ENCODE measurements at regions not wholly inside any gene's neighbourhood (a gene's known extent, or its start where the extent isn't known, plus 50 kb on each side); places are given as distances from the start of the nearest gene placed in this dataset.
"Not testable (repeated sequence)": the region's sequence is repeated elsewhere in the genome, so short reads cannot be mapped to it uniquely, and the experiment has no call there.

GRCh38 chr4:57303012-57303751, 193.0 kb upstream of the IGFBP7 start:
- DNase-seq = no peak

DNA sequence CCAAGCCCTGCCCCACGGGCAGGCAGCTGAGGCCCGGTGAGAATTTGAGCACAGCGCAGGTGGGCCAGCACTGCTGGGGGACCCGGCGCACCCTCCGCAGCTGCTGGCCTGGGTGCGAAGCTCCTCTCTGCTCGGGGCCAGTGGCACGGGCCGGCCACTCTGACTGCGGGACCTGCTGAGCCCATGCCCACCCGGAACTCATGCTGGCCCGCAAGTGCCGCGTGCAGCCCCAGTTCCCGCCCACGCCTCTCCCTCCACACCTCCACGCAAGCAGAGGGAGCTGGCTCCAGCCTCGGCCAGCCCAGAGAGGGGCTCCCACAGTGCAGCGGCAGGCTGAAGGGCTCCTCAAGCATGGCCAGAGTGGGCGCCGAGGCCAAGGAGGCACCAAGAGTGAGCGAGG, 190.1 kb upstream of the IGFBP7 start:
- not testable (repeated sequence) for DNase-seq

- no peak for DNase-seq
These were observed 181.7 kb upstream of the IGFBP7 start for GRCh38 chr4:57291911-57292310.

- no peak for DNase-seq
These were observed 177.8 kb upstream of the IGFBP7 start for GRCh38 chr4:57287687-57288604.

DNA sequence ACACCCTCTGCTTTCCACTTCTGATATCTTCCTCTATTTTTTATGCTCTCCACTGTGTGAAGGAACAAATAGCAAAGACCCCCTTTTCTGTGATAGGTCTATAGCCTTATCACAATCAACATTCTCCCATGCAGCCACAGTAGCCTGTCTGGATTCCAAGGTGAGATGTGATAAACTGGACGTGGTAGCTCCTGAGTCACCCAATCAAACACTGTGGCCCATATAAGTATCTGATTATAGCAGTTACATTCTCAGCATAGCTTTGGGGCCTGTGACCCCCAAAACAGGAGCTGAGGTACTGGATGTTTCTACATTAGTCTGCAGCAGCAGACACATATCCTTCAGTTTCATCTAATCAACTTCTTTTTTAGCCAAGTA, 172.7 kb upstream of the IGFBP7 start:
- DNase-seq = no peak

GRCh38 chr4:57280481-57280880, 170.3 kb upstream of the IGFBP7 start:
- no peak for DNase-seq

GRCh38 chr4:57278780-57279179, 168.6 kb upstream of the IGFBP7 start:
- DNase-seq = no peak

DNA sequence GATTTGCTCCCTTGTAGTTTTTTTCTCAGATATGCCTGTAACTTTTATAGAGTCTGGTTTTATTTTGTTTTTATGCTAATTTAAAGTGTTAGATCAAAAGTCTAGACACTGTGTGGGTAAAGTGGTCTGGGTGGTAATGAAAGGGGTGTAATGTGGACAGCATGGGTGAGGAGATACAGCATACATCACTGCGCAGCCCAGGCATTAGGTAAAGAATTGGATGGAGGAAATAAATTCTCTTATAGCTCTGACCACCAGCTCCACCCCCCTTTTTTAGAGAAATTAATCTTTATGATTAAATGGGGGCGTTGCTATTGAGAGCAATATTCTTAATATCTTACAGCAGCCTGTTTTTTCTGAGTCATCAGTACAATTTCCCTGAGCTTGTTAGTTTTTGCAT, 163.9 kb upstream of the IGFBP7 start:
- no peak for DNase-seq

DNA sequence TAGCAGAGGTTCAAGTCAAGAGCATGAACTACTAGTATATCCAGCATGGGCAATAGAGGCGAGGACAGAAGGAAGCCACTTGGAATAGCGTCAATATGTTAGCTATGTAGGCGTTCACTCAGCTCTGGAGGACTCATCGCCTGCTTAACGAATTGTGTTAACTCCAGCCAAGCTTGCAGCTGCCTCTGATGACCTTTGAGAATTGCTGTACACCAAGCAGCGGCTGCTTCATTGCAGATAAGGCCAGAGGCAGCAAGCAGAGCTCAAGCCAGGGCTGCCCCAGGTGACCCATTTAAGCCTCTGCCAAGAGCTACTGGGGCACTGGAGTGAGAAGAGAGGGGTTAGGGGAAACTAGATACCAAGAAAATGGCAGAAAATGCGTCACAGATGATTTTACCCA, 160.2 kb upstream of the IGFBP7 start:
- no peak for DNase-seq

DNA sequence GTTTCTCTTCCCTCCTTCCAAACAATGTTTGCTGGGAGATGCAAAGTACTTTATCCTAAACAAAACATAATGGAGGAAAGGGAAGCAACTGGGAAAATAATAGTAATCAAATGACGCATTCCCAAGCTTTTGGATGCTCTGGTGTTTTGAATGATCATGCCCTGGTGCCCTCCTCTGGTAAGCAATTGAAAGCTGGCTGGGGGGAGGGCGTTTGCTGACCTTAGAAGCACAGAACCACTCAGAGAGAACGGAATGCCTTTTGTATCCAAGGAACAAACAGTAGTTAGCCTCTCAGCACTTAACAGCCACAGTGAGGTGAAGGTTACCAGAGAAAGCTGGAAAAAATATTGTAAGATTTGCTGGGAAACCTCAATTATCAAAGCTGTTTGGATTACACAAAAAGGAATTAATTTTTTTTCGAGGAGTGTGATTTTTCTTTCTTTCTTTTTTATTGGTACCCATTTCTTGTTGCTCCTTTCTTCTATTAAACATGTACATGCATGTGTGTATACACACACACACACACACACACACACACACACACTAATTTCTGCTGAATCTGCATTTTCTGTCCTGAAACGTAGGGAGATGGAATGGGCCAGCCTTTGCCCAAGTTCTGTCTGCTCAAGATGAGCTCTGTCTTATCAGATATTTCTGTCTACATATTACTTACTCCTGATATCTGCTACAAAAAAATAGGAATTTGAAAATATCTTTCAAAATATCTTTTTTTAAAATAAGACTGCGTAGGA, 155.8 kb upstream of the IGFBP7 start:
- no peak for DNase-seq

DNA sequence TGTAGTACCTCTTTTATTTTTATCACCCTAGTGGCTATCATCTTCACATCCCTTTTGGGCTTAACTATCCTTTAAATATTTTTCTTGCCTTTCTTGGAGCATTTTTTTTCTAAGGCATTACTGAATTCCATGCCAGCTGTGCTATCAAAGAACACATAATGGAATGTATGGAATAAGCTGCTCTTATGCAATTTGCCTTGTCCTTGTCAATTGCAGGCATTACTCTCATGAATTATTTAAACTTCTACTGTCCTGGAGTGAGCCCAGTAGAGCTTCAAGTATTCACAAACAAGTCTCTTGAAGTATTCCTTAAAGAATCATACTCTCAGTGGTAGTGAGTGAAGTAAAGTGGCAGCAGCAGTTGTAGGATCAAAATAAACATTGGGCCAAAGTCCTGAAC, 144.6 kb upstream of the IGFBP7 start:
- DNase-seq = no peak

DNA sequence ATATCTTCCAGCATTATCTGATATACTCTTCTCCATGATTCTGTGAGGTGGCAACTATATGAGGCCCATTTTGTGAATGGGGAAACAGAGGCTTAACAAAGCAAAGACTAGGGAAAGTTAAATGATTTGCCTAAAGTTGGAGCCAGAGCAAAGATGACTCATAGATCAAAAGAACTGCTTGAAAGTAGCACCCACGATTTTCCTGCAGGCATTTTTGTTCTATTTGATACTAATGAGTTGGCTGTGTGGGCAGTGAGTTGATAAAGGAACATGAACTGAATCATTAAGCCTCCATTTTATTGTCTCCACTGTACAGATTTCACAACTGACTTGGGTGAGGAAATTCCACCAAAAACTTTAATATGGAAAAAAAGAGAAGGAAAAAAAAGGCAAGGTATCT, 138.9 kb upstream of the IGFBP7 start:
- DNase-seq = no peak

DNA sequence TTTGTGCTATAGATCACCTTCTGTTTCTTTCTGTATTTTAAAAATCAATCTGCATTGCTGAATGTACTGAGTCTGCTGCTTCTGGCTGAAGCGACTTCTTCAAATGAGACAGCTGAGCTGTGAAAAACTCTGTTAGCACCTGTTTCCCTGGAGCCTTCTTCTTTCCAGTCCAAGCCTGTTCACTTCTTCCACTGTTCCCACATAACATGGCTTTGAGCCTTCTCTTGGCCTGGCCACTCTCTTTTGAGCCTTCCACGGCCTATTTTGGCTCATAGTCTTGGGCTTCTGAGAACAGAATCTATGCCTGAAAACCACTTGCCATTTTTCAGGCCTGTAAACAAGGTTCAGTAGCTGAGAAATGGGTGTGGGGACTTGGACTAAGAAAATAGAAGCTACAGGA, 132.9 kb upstream of the IGFBP7 start:
- DNase-seq = no peak

DNA sequence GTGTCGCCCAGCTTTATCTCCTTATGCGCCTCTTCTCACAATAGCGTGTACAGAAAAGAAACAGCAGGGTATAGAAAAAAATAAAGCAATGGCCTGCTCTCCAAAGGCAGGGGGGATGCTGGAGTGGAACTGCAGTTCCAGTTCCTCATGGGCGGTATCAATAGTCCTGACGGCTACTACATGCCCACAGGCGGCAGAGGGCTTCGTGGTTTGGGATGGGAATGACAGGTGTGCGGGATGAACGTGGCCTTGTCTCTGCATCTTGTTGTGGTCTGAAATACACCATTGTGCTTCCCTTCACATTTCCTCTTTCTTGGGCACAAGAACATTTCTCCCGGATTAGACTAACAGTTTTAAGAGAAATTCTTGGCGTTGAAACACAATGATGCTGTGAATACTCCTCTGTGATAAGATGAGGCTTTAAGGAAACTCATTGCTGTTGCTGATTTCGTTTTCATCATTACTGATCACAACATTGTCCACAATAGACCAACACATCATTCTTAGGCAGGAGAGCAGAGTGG, 124.1 kb upstream of the IGFBP7 start:
- DNase-seq = no peak

GRCh38 chr4:57233386-57233785, 123.2 kb upstream of the IGFBP7 start:
- DNase-seq = no peak

GRCh38 chr4:57231781-57232180, 121.6 kb upstream of the IGFBP7 start:
- no peak for DNase-seq

DNA sequence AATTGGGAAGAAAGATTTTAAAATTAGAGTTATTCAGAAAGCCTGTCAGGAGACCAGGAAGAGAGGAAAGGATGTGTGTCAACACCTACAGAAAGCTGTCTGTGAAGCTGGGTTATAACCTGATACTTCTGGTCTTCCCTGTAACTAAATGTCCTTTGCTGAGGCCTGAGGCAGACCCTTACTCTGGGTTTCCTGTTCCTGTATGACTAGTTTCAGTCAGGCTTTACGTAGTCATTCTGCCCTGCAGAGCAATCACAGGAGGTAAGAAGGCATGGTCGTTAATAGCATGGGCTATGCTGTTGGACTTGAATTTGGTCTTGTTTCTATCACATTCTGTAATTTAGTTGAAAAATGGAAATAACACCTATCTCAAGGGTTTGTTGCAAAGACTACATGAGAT, 110.5 kb upstream of the IGFBP7 start:
- DNase-seq = no peak

DNA sequence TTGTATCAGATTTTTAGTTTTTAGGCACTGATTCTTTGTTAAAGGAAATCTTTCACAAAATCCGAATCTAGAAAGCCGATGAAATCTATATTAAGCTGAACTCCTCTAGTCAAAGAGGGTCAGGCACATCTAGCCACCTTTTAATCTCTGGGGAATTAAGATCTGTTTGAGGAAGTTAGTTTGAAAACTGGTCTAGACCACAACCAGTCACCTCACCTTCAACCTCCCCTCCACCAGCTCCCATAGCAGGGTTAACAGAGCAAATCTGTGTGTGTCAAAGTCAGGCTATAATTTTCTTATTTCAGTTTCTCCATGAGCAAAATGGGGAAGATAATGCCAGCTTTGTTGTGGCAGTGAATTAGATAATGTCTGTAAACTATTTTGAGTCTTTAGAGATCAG, 110.0 kb upstream of the IGFBP7 start:
- no peak for DNase-seq

- no peak for DNase-seq
These were observed 109.2 kb upstream of the IGFBP7 start for GRCh38 chr4:57219431-57219830.

- DNase-seq = no peak
These were observed 104.6 kb upstream of the IGFBP7 start for GRCh38 chr4:57214654-57215411.

GRCh38 chr4:57211131-57211530, 100.9 kb upstream of the IGFBP7 start:
- no peak for DNase-seq

- DNase-seq = no peak
These were observed 96.0 kb upstream of the IGFBP7 start for GRCh38 chr4:57206172-57206571.

- DNase-seq = no peak
These were observed 95.4 kb upstream of the IGFBP7 start for GRCh38 chr4:57205580-57205979.
